ENCODE measurements at regions not wholly inside any gene's neighbourhood (a gene's known extent, or its start where the extent isn't known, plus 50 kb on each side); places are given as distances from the start of the nearest gene placed in this dataset.

DNA sequence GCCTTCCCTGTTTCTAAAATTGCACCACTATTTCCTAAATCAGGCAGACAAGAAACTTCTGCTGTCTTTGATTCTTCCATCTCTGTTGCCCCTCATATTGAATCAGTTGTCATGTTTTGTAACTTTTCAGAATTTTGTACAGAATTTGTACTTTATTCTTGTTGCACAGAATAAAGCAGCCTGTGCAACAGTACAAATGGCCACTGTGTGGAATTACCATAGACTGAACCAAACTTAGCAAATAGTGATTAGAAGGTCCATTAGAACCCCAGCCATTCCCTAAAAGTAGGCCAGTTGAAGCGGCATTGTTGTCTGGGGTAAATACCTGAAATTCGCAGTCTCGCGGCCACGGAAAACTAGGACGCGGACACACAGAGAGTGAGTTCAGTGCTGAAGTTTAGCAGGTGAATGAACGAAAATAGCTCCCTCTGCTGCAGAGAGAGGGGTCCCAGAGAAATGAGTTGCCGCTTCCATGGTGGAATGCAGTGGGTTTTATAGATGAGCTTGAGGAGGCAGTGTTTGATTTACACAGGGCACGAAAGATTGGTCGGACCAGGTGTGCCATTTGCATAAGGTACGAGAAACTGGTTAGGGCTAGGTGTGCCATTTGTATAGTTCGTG is 71.8 kb downstream of the C4orf33 start:
- no peak for DNase-seq (ENCODE audit: low read depth in 2 of 2)

DNA sequence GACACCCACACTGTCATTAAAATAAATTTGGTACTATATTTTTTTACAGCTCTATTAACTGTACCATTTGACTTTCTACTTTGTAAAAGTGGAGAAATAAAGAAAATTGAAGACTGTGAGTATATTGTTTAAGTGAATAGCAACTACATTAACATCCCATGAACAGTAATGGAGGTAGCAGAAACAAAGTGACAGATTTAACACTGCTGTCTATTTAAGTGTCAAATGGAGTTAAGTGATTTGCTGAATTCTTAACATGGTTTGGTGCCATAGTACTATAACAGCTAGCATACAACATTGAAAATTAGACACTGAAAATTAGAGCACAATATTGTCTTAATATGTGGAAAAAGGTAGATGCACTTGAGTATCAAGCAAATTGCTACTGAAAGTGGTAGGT is 76.2 kb downstream of the C4orf33 start:
- no peak for DNase-seq (ENCODE audit: low read depth in 2 of 2)

DNA sequence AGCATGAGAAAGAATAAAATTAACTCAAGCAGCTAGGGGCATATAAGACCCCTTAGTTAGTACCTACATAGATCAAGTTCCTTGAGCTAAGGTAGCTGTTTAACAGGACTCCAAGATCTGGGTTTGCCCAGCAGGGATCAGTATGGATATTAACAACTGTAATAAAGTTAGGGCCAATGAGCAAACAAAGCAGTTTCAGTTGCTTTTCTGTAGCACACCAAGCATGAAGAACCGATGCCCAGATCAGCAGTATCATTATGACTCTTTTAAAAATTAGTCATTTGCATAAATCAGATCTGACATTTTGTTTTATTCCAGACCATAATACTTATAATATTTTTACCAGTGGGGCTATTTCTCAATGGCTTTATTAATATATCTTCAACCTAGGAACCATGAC is 80.9 kb downstream of the C4orf33 start:
- no peak for DNase-seq (ENCODE audit: low read depth in 2 of 2)

DNA sequence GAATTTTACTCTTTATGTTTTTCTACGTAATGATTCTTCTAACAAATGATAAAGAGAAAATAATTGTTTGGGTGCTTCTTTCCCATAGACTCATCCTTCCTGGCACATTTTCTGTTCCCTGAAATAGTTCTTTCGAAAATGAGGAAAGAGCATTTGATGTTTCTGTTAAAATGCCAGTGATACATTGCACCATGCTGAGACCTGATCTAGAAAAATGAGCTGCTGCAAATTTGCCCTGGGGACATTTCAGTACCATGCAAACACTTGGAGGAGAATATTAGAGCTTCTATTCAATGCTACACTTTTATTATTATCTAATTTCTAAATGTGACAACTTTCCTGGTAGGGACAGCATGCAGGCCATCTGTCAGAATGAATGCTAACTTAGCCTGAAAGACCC is 83.3 kb downstream of the C4orf33 start:
- DNase-seq (ENCODE audit: low read depth in 2 of 2) = no peak

DNA sequence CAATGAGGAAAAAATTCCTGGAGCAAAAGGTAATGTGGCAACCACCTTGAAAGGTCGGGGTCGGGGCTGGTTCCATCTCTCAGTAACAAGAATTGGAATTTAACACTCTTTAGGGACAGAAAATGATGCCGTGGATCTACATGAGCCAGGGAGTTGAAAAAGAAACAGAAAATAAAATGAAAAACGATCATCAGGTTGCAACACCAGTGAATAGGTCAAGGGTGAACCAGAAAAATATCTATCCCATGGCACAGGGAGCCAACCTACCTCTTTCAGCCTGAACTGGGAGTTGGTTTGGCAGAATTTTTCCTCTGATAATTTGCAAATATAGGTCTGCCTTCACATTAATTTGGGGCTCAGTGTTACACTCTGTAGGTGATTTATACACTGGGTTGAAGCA is 93.7 kb downstream of the C4orf33 start:
- no peak for DNase-seq (ENCODE audit: low read depth in 2 of 2)

DNA sequence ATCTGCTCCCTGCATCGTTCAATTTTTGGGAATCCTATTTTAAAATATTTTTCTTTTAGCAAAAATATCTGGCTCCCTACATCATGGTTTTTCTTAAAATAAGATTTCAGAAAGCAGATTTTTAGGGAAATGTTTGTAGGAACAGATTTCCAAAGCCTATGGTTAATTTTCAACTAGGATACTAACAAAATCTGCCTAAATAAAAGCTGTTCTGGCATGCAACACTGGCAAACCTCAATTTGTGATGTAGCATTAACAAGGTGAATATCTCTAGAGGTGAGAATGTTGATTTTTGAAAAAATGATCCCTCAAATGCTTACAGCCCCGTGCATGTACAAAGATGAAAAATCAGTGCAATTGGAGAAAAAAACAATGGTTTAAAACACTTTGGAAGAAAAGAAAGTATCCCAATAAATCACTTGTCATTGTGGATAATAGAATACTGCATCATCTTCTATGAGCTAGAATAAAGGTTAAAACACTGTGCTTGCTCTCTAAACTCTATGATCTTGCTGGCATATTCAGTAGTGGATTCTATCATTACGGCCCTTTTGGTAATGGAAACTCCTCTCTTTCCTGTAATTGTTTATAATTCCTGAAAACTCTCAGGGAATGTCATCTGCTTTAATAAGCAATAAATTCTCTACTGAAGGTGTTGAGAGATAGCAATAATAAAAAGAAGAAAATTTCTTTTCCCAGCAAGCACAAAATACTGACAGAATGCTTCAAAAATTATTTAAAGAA is 97.6 kb downstream of the C4orf33 start:
- DNase-seq (ENCODE audit: low read depth in 2 of 2) = no peak

DNA sequence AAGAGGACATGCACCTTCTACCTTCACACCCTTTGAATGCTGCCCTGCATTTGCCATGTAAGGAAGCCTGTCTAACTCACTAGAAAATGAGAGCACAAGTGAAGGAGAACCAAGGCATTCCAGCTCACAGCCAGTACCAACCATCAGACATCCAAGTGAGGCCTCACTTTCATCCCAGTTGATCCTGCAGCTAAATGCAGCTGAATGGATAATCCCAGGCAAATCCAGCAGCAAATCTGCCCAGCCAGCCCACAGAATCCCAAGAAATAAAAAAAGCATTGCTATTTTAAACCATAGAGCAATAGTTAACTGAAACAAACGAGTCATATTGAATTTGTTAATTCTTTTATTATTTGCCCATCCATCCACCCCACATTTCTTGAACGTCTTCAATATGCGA is 112.5 kb downstream of the C4orf33 start:
- no peak for DNase-seq (ENCODE audit: low read depth in 2 of 2)

DNA sequence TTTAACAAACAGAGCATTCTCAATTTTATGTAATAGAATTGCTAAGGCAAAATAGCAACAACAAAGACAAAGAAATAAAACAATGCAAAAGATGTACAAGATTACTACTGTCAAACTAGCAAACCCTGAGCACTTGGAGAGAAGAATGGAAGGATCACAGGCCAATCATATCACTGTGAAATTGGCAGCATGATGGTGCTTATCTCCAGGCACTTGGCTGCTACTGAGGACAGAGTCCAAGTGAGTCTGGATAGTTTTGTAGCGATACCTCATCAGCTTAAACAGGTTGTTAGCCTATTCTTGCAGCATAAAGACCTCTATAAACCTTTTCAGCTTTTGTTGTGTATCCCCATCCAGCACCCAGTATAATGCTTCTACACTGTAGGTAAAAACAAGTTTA is 117.7 kb downstream of the C4orf33 start:
- DNase-seq (ENCODE audit: low read depth in 2 of 2) = no peak

DNA sequence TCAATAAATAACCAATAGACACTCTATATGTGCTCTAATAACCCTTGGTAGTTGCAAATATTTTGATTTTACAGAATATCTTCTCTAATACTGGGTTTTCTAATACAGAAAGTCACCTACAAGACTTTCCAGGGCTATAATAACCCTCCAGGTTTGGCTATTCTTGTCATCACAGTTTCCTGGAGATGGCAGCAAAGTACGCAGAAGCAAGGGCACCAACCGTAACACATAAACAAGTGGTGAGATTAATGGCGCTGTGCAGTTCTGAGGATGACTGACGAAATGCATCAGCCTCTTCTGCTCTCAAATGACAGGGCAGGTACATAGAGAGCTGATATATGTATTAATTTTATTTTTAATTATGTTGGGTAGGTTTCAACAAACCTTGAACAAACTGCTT is 122.4 kb downstream of the C4orf33 start:
- no peak for DNase-seq (ENCODE audit: low read depth in 2 of 2)

DNA sequence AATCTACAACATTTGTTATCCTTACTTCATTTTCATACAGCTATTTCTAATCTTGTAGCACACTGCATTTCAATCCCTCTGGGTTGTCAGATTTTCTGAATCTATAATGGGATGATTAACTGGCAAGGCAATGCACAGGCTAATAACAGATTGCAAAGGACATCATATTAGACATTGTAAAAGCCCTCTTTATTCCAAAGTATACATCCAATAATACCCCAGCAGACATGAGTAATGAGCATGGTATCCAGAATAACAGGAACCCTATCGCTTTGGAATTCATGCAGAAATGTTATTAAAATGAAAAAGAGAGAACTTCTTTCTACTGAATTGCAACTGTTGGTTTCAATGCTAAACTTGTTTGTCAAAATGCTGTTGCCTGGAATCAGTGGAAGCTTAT is 122.9 kb downstream of the C4orf33 start:
- DNase-seq (ENCODE audit: low read depth in 2 of 2) = no peak

DNA sequence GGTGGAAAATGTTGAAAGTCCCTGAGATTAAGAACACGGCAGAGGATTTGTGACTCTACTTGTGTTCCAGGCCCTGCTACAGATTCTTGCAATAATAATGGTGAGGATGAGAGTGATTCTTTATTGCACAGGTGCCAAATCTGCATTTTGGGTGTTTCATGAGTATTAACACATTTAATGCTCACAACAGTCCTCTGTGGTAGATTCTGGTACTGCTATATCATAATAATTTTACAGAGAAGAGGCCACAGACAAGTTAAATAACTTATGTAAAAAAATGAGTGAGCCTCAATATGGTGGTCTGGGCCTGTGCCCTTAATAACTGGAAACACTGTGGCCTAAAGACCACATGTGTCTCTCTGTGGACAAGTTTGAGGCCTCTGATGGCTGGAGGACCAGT is 124.3 kb downstream of the C4orf33 start:
- no peak for DNase-seq (ENCODE audit: low read depth in 2 of 2)

DNA sequence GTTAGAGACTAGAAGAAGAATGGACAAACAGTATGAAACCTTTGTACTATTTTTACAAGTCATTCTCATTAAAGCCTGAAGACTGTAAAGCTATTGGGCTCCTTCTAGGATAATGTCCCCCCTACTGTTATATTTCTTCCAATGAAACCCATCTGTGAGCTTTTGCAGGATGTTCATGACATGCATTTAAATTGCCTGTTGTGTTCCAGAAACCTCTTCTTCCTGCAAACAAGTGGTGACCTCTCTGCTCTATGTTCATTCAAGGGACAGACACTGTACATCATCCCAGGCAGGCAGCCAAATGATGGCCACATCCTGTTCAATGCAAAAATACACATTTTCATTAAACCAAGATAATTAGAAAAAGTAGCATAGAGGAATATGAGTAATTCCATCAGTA is 128.0 kb downstream of the C4orf33 start:
- DNase-seq (ENCODE audit: low read depth in 2 of 2) = no peak

DNA sequence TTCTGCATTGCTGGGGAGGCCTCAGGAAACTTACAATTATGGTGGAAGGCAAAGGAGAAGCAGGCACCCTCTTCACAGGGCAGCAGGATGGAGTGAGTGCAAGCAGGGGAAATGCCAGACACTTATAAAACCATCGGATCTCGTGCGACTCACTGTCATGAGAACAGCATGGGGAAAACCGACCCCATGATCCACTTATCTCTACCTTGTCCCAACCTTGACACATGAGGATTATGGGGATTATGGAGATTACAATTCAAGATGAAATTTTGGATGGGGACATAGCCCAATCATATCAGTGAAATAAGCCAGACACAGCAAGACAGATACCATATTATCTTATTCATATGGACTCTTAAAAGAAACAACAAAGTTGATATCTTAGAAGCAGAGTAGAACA is 134.9 kb downstream of the C4orf33 start:
- no peak for DNase-seq (ENCODE audit: low read depth in 2 of 2)

DNA sequence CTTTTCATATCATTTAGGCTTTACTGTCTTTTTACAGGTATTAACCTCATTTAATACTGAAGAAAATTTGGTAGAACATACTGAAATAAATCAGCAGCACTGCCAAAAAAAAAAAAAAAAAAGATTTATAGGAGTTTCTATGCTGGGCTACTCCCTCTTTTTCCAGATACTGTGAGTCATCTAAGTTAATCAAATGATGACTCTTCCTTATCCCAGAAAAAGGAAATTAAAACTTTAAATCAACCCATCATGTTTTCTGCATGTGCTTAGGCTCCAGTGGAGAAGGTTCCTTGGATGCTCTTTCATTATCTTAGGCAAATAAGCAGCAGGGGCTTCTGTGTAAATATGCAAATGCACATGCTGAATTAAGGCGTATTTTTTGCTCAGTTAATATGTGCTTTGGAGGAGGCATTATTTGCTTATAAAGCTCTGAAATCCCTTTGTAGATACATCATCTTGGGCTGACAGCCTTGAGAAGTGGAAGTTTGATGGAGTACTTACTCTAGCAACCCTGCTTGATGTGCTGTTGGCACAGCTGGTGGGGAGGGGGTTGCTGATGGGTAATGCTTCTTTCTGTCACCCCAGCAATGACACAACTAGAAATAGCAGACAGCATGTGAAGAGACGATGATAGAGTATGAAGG is 136.1 kb downstream of the C4orf33 start:
- DNase-seq (ENCODE audit: low read depth in 2 of 2) = no peak

DNA sequence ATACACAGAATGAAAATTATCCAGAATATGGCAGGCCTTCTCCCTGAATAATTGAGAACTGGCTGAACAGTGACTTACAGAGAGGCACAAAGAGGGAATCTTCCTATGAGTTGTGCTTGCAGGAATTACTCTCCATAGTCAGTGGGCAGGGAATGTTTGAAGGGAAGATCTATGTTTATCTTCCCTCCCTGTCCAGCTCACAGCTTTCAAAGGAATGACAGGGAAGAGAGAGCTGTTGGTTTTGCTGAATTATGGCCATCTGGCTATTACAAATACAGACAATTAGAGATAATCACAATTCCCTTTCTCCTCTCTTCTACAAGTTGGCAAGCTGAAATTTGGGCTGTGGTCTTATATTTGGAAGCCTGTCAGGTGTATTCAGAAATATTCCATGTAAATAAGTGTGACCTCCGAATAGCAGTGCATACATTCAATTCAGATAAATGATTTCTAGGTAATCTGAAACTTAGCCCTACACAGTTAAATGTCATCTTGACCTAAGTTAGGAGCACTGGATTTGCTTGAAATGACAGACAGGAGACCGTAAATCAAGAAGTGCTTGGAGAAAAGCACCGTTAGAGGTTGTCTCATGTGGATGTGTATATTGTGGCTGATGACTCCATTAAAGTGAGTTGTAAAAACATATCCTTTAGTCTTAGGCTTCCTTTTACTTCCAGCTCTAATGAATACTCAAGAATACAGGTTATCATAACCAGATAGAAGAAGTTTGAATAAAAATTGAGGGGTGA is 136.8 kb downstream of the C4orf33 start:
- DNase-seq (ENCODE audit: low read depth in 2 of 2) = no peak

DNA sequence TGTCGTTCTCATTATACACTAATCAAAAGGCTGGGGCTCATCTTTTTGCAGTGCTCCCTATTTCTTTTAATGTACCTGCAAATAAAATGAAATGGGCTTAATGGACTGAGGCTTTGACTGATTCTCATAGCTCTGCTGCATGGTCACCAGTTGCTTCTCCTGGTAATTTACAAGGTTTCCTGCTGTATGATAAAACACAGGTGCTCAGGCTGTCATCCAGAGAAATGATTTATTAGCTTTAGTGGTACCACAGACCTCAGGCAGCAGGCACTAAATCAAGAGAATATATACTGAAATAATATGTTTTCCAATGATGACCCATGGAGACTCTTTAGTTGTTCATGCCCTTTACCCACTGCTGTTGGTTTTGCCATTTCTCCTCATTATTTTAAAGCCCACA is 137.7 kb downstream of the C4orf33 start:
- no peak for DNase-seq (ENCODE audit: low read depth in 2 of 2)

DNA sequence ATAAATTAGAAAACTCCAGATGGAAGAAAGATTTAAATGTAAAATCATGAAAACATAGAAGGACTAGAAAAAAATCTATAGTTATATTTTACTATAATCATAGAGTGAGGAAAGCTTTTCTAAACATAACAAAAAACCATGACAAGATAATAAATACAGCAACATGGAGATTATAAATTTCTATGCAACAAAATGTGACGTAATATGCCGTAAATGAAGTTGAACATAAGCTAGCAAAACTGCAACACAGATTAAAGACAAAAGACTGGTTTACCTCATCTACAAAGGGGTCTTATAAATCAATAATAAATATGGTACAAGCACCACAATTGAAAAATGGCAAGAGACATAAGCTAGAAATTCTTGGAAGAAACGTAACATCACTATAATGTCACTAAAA is 140.4 kb downstream of the C4orf33 start:
- no peak for DNase-seq (ENCODE audit: low read depth in 2 of 2)

DNA sequence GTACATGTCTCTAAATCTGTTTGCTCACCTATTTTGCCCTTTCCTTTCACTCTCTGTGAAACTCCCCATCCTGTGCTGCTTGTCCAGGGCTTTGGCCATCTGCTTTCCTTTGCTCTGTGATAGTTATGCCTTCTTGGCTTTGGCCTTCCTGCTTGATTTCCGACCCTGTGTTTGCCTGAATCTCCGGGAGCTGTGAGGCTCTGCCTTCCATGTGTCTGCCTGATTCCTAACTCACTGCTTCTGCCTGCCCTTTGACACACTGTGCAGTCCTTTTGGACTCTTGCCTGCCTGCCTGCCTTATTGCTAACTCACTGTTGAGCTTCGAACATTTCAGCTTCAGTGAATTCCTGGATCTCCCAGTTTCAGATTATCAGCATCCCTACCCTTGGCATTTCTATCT is 143.1 kb downstream of the C4orf33 start:
- no peak for DNase-seq (ENCODE audit: low read depth in 2 of 2)

DNA sequence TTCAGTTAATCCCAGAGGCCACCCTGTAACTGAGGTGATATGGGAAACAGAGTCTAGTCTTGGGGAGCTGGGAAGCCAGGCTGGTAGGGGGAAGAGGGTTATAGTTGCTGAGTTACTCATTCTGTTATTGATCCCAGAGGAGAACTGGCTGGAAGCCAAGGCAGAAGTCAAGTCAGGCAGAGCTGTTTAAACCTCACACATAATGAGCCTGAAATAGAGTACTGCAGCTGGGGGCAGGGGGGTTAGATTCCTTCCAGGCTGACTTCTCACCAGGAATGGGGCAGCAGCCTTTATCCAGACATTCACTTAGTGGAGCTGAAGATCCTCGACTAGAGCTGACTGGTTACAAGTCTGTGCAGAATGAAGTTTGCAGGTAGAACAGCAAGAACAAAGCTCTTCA is 144.9 kb downstream of the C4orf33 start:
- DNase-seq (ENCODE audit: low read depth in 2 of 2) = no peak

DNA sequence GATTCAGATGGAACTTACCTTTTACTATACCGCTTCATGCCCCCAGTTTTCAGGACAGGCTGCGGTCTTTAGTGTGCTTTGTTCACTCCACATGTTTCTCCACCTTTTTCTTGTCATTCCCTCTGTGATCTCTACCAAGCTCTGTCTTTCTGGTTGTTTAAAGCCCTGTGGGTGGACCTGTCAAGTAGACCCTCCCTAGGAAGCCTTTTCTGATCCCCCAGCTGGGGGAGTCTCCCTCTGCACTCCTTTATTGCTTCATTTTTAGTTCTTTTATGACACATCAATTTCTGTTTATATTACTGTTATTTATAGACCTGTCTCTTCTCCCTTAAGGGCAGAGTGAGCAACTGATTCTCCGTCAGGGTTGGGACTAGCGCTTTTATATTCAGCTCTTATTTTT is 150.2 kb downstream of the C4orf33 start:
- DNase-seq (ENCODE audit: low read depth in 2 of 2) = no peak

DNA sequence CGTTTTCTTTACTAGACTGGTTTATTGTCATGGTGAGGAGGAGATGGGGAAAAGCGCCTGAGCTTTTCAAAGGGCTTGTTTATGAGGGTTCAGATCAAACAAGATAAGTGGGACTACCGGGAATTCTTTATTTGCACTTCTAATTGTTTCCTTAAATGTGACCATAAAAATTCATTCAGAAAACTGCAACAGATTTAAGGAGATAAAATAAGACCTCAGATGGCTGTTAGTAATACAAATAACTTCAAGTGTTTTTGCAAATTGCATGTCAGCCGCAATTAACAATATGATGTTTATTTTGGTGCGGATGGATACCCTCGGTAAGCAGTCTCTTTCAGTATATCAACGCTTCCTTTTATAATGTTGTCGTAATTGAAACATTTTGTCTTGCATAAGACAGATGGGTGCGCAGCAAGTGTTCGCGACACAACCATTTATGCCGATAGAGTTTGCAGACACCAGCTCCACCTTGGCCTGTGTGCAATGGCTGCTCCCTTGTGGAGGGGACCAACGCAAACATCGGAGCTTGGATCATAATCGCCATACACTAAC is 151.0 kb downstream of the C4orf33 start:
- DNase-seq (ENCODE audit: low read depth in 2 of 2) = no peak

DNA sequence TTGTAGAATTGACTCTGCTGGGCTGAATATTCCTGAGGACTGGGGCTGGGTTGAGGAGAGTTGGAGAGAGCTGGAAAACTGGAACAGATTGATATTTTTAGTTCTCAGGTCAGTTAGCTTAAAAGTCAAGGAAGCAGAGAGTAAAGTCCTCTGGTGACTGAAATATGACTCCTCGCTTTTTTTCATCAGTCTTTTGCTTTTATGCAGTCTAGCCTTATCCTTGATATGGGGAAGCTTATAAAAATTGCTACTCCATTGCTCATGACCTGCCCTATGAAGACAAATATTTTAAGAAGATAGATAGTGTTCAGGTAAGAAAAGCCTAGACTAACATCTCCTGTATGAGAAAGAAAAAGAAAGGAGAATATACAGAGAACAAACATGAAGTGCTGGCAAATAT is 152.7 kb downstream of the C4orf33 start:
- DNase-seq (ENCODE audit: low read depth in 2 of 2) = no peak

Measured in stimulated activated CD8-positive, alpha-beta memory T cell treated with anti-CD3 and anti-CD28 coated beads, Interleukin-15, amount 100 ng/mL, for 48 hours (primary cell).